MM.1S (cell line): ENCODE measurements at regions not wholly inside any gene's neighbourhood (a gene's known extent, or its start where the extent isn't known, plus 50 kb on each side); places are given as distances from the start of the nearest gene placed in this dataset.
"Not testable (repeated sequence)": the region's sequence is repeated elsewhere in the genome, so short reads cannot be mapped to it uniquely, and the experiment has no call there.

ENCODE experiments used
- DNase-seq: peaks from one replicate; pipeline ENCODE4 v3.0.0-alpha.2; 2015
- H2AFZ ChIP-seq: fragments of 300-600 bp; sonication (generic); 2 replicates; pipeline ENCODE4 v1.6.0; 2016; ENCODE audit warnings: antibody characterized with exemption, low read length
- H3F3A ChIP-seq: fragments of 300-600 bp; sonication (generic); 2 replicates; pipeline ENCODE4 v1.6.1; 2016; ENCODE audit warnings: mild to moderate bottlenecking, antibody characterized with exemption, low read length, moderate library complexity, mixed read lengths; ENCODE audit not compliant: insufficient read depth
- H3K27ac ChIP-seq: fragments of 300-600 bp; sonication (generic); 2 replicates; pipeline ENCODE4 v1.5.1; 2016; ENCODE audit warnings: mild to moderate bottlenecking, low read length
- H3K27me3 ChIP-seq: fragments of 300-600 bp; sonication (generic); replicated peaks from 2 replicates; pipeline ENCODE4 v1.6.0; 2016; ENCODE audit warnings: low read length; ENCODE audit not compliant: insufficient read depth
- H3K36me3 ChIP-seq: fragments of 300-600 bp; sonication (generic); replicated peaks from 2 replicates; pipeline ENCODE4 v1.6.1; 2016; ENCODE audit warnings: mild to moderate bottlenecking, low read length, mixed read lengths; ENCODE audit not compliant: insufficient read depth
- H3K4me1 ChIP-seq: fragments of 300-600 bp; sonication (generic); 2 replicates; pipeline ENCODE4 v1.6.1; 2016; ENCODE audit warnings: low read length, mixed read lengths
- H3K4me2 ChIP-seq: fragments of 300-600 bp; sonication (generic); 2 replicates; pipeline ENCODE4 v1.6.0; 2016; ENCODE audit warnings: low read depth, low read length
- H3K4me3 ChIP-seq: fragments of 300-600 bp; sonication (generic); 2 replicates; pipeline ENCODE4 v1.5.1; 2016; ENCODE audit warnings: low read length, mixed read lengths
- H3K79me2 ChIP-seq: fragments of 300-600 bp; sonication (generic); 2 replicates; pipeline ENCODE4 v1.6.1; 2016; ENCODE audit warnings: mixed run types, low read length, mixed read lengths
- H3K9ac ChIP-seq: fragments of 300-600 bp; sonication (generic); 2 replicates; pipeline ENCODE4 v1.6.1; 2016; ENCODE audit warnings: low read length, mixed read lengths
- H3K9me2 ChIP-seq: fragments of 300-600 bp; sonication (generic); replicated peaks from 2 replicates; pipeline ENCODE4 v1.6.1; 2016; ENCODE audit warnings: mild to moderate bottlenecking, low read length, mixed read lengths; ENCODE audit not compliant: insufficient read depth
- H3K9me3 ChIP-seq: fragments of 300-600 bp; sonication (generic); replicated peaks from 2 replicates; pipeline ENCODE4 v1.6.1; 2016; ENCODE audit warnings: mild to moderate bottlenecking, low read length, mixed read lengths; ENCODE audit not compliant: insufficient read depth
- H4K20me1 ChIP-seq: fragments of 300-600 bp; sonication (generic); 2 replicates; pipeline ENCODE4 v1.6.1; 2016; ENCODE audit warnings: mild to moderate bottlenecking, low read length, moderate library complexity, mixed read lengths; ENCODE audit not compliant: insufficient read depth
- CTCF ChIP-seq: fragments of 300-600 bp; sonication (generic); IDR thresholded peaks from 2 replicates; pipeline ENCODE4 v1.5.1; 2016; ENCODE audit warnings: antibody characterized with exemption, low read length, mixed read lengths
- EZH2 ChIP-seq: fragments of 300-600 bp; sonication (generic); optimal IDR thresholded peaks from 2 replicates; pipeline ENCODE3; 2017; ENCODE audit warnings: low read depth, mild to moderate bottlenecking, antibody characterized with exemption, low read length, mixed read lengths
- EZH2phosphoT487 ChIP-seq: fragments of 300-600 bp; sonication (generic); IDR thresholded peaks from 2 replicates; pipeline ENCODE4 v1.6.1; 2018; ENCODE audit warnings: antibody characterized with exemption, low read length

DNA sequence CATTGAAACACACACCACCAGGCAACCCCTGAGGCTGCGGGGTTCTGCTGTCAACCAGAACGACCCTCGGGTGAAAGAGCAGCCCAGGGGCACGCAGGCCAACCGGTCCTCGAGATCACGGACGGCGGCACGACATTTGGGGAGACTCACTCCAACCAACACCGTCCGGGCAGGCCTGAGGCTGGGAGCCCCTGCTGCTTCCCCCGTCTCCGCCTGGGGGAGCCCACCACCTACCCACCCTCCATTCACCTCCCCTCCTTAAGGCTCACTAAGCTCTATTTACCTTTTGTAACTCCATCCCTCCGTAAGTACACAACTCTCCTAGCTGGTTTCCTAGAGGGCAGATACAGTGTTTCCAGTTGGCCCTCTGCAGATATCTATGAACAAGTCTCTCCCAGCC lies 971.3 kb upstream of the DEFB115 start:
- H3K4me3 ChIP-seq: no peak overlapping the region
- H3K27ac ChIP-seq: no peak overlapping the region
- H2AFZ ChIP-seq: no peak overlapping the region
- no peaks in the 10 kb centered on the region for H4K20me1 ChIP-seq
- TF ChIP-seq EZH2 (no peak), EZH2phosphoT487 (no peak), CTCF (no peak)
- H3K9me3 ChIP-seq: no peaks in the 10 kb centered on the region
- DNase-seq: no peak
- H3K79me2 ChIP-seq: no peaks in the 10 kb centered on the region
- no peaks in the 10 kb centered on the region for H3K9me2 ChIP-seq
- no peak overlapping the region for H3K9ac ChIP-seq
- no peaks in the 10 kb centered on the region for H3F3A ChIP-seq
- no peaks in the 10 kb centered on the region for H3K4me1 ChIP-seq
- H3K4me2 ChIP-seq: no peak overlapping the region
- no peaks in the 10 kb centered on the region for H3K27me3 ChIP-seq
- H3K36me3 ChIP-seq: no peaks in the 10 kb centered on the region

DNA sequence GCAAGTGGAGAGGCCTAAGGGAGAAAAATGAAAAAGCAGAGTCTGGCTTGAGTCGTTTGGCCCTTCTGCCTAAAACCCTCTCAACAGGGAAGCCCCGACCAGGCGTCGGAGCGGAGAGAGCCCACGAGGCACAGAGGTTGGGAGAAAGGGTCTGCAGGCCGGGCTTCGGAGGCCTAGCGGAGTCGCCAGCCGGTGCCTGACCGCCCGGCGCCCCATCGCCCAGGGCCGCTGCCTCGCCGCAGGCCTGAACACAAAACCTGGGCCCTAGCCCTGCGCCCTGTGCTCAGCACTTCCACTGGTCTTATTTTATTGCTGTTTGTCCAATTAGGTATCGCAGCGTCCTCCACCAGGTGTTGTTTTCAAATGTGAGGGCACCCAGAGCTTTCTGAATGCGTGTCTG lies 970.0 kb upstream of the DEFB115 start:
- H3K27ac ChIP-seq, H3K4me2 ChIP-seq, H3K9me3 ChIP-seq, H3F3A ChIP-seq, H2AFZ ChIP-seq, H3K4me3 ChIP-seq, H4K20me1 ChIP-seq, H3K36me3 ChIP-seq, DNase-seq, H3K9ac ChIP-seq, H3K9me2 ChIP-seq, H3K79me2 ChIP-seq, H3K4me1 ChIP-seq, H3K27me3 ChIP-seq: not testable (repeated sequence)

- H3K9me2 ChIP-seq: no peaks in the 10 kb centered on the region
- no peaks in the 10 kb centered on the region for H3K27me3 ChIP-seq
- no peak overlapping the region for H3K4me2 ChIP-seq
- H3K4me3 ChIP-seq: no peak overlapping the region
- no peaks in the 10 kb centered on the region for H3F3A ChIP-seq
- H3K4me1 ChIP-seq: no peaks in the 10 kb centered on the region
- H3K9me3 ChIP-seq: no peaks in the 10 kb centered on the region
- no peak overlapping the region for H2AFZ ChIP-seq
- TF ChIP-seq EZH2phosphoT487 (no peak), CTCF (no peak), EZH2 (no peak)
- no peaks in the 10 kb centered on the region for H4K20me1 ChIP-seq
- no peaks in the 10 kb centered on the region for H3K36me3 ChIP-seq
- no peak for DNase-seq
- H3K9ac ChIP-seq: no peak overlapping the region
- H3K27ac ChIP-seq: no peak overlapping the region
- no peaks in the 10 kb centered on the region for H3K79me2 ChIP-seq
Observed at GRCh38 chr20:30288346-30288745, 969.1 kb upstream of the DEFB115 start.

- not testable (repeated sequence) for H2AFZ ChIP-seq, H3K4me1 ChIP-seq, H3K4me3 ChIP-seq, H3K27me3 ChIP-seq, H3K4me2 ChIP-seq, H3K9ac ChIP-seq, H3K9me2 ChIP-seq, H3K9me3 ChIP-seq, H4K20me1 ChIP-seq, H3F3A ChIP-seq, H3K36me3 ChIP-seq, H3K79me2 ChIP-seq, H3K27ac ChIP-seq
- DNase-seq: peak; percentile 30
Observed at GRCh38 chr20:30289049-30289448, 968.4 kb upstream of the DEFB115 start.

DNA sequence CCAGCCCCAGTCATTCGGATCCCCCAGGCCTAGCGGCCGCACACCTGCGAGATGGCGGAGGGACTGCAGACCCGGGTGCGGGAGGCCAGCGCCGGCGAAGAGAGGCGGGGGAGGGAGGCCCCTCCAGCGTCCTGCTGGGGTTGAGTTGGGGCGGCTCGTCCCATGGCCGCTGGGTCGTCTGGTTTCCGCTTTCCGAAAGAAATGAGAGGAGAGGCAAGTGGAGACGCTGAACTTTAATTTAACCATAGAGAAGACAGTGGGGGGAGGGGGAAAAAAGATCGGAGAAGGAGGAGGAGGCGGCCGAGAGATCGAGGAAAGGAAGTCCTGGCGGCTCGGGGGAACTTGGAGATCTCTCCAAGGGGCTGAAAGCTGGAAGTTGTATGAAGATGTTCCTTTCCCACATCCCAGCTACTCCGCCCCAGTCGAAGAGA lies 967.7 kb upstream of the DEFB115 start:
- not testable (repeated sequence) for H3K27ac ChIP-seq, H3F3A ChIP-seq, H3K9ac ChIP-seq, H3K4me2 ChIP-seq, H4K20me1 ChIP-seq, H3K9me2 ChIP-seq, H3K36me3 ChIP-seq, H3K27me3 ChIP-seq, H3K79me2 ChIP-seq, H2AFZ ChIP-seq, H3K4me1 ChIP-seq, H3K4me3 ChIP-seq, H3K9me3 ChIP-seq
- peak; percentile 9 for DNase-seq

GRCh38 chr20:30290361-30291063 lies 967.0 kb upstream of the DEFB115 start:
- not testable (repeated sequence) for H3K79me2 ChIP-seq, H4K20me1 ChIP-seq, H3K27me3 ChIP-seq, H3K9ac ChIP-seq, H3K4me1 ChIP-seq, H3K4me3 ChIP-seq, H3K4me2 ChIP-seq, H3K36me3 ChIP-seq, H3F3A ChIP-seq, H2AFZ ChIP-seq, H3K9me2 ChIP-seq, H3K27ac ChIP-seq, DNase-seq, H3K9me3 ChIP-seq
